Stimulated activated CD4-positive, alpha-beta T cell treated with anti-CD3 and anti-CD28 coated beads, Interleukin-12 subunit alpha, Interleukin-12 subunit beta, amount 100 ng/mL, for 48 hours (primary cell): ENCODE measurements at regions not wholly inside any gene's neighbourhood (a gene's known extent, or its start where the extent isn't known, plus 50 kb on each side); places are given as distances from the start of the nearest gene placed in this dataset.
A peak's percentile ranks its signal among the peaks of the same experiment; 100 is the strongest.

Experiments used
- DNase-seq, 3 donors: peaks; one replicate each; pipeline ENCODE4 v3.0.0-alpha.2; 2020; ENCODE audit warnings: low read depth in 2 of 3, low spot score in 1 of 3

- no peak for DNase-seq
Measured at GRCh38 chr1:55334797-55335196, 119.6 kb upstream of the USP24 start.

GRCh38 chr1:55334160-55334559, 119.0 kb upstream of the USP24 start:
- DNase-seq = no peak

GRCh38 chr1:55333461-55333860, 118.3 kb upstream of the USP24 start:
- no peak for DNase-seq

GRCh38 chr1:55331351-55331750, 116.2 kb upstream of the USP24 start:
- no peak for DNase-seq

- DNase-seq = no peak
Measured at GRCh38 chr1:55329808-55330432, 114.8 kb upstream of the USP24 start.

- no peak for DNase-seq
Measured at GRCh38 chr1:55329091-55329490, 113.9 kb upstream of the USP24 start.

- DNase-seq = no peak
Measured at GRCh38 chr1:55326496-55327243, 111.5 kb upstream of the USP24 start.

GRCh38 chr1:55323760-55324159, 108.6 kb upstream of the USP24 start:
- no peak for DNase-seq

- DNase-seq = no peak
Measured at GRCh38 chr1:55322842-55323241, 107.7 kb upstream of the USP24 start.

- DNase-seq = no peak
Measured at GRCh38 chr1:55321942-55322341, 106.8 kb upstream of the USP24 start.

GRCh38 chr1:55320891-55321290, 105.7 kb upstream of the USP24 start:
- no peak for DNase-seq

GRCh38 chr1:55318116-55318817, 103.1 kb upstream of the USP24 start:
- DNase-seq = no peak

GRCh38 chr1:55317673-55318072, 102.5 kb upstream of the USP24 start:
- no peak for DNase-seq

GRCh38 chr1:55316947-55317662, 101.9 kb upstream of the USP24 start:
- no peak for DNase-seq

GRCh38 chr1:55316502-55316901, 101.3 kb upstream of the USP24 start:
- DNase-seq = no peak

- no peak for DNase-seq
Measured at GRCh38 chr1:55315552-55315951, 100.4 kb upstream of the USP24 start.

GRCh38 chr1:55314740-55315139, 99.6 kb upstream of the USP24 start:
- DNase-seq = no peak

- DNase-seq = no peak
Measured at GRCh38 chr1:55313903-55314302, 98.7 kb upstream of the USP24 start.

GRCh38 chr1:55311979-55312378, 96.8 kb upstream of the USP24 start:
- no peak for DNase-seq

- no peak for DNase-seq
Measured at GRCh38 chr1:55311057-55311641, 96.0 kb upstream of the USP24 start.

- DNase-seq = peak in 1 of 3 donors; percentile 13
Measured at GRCh38 chr1:55310505-55310971, 95.4 kb upstream of the USP24 start.
